ENCODE measurements at regions not wholly inside any gene's neighbourhood (a gene's known extent, or its start where the extent isn't known, plus 50 kb on each side); places are given as distances from the start of the nearest gene placed in this dataset.

DNA sequence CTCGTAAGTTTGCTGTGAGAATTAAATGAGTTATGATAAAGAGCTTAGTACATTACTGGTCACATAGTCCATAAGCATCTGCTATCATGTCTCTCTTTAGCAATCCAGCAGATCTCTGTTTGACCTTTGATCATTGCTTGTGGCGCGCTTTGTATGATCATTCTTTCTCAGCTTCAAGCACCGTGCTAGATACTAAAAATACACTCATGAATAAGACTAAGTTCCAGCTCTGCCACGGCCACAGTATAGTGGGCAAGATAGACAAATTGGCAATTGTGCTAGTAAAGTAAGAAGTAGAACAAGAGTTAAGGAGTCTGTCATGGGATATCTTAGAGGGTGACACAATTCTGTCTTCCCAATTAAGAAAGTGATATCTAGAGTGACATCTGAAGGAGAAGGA lies 75.2 kb upstream of the ADGRF1 start:
- no peak for DNase-seq (ENCODE audit: low spot score)

DNA sequence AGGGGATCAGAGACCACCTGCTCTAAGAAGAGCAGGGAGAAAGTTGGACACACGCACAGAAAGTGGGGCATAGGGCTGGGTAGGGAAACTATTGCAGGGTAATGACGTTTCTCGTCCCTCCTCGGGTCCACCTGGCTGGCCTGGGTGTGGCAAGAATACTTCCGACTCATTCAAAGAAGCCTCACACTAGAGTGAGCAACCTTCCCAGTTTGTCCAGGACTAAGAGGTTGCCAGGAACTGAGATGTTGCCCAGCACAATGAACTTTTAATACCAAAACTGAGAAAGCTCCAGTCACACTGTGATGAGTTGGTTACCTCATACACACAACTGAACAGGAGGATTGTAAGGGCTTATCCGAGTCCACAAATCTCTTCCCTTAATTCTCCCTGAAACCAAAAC lies 74.5 kb upstream of the ADGRF1 start:
- no peak for DNase-seq (ENCODE audit: low spot score)

DNA sequence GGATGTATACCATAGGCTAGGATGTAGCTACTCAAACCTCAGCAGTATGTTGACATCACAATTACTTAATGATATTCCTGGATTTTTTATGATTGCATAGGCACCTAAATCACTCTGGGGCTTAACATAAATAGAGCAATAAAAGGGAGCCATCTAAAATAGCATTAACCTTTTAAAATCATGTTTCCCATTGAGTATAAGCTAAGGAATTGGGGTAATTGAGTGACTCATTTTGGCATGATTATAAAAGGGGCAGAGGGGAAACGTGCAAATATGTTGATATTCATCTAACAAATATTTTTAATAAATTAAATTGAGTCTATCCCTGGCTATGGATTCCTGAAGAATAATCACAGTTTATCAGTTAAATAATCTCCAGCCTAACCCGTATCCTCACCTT lies 74.0 kb upstream of the ADGRF1 start:
- no peak for DNase-seq (ENCODE audit: low spot score)

DNA sequence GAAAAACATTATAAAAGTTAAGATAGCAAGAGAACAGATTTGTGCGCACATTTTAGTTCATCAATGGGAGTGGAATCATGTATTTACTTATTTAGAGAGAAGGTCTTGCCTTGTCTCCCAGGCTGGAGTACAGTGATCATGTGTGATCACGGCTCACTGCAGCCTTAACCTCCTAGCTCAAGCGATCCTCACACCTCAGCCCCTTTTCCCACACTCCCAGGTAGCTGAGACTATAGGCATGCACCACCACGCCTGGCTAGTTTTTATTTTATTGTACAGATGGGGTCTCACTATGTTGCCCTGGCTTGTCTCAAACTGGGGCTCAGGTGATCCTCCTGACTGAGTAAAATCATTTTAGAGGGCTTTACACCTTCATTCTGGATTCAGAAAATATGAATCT lies 72.3 kb upstream of the ADGRF1 start:
- DNase-seq (ENCODE audit: low spot score): no peak

DNA sequence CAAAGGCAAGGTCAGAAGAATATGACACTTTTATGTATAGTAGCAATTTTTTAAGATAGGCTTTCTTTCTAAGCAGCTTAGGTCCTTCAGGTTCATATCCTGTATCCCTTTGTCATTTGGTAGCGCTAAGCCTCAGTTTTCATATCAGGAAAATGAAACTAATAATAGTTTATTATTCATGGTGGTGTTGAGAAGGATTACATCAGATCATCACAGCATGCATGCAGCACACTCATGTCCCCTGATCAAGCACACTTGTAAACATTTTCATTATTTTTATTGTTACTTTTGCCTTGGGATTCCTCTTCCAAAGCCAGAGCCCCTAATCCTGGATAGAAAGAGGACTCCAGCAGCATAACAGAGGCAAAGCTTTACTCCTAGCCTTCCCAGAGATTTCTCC lies 70.2 kb upstream of the ADGRF1 start:
- no peak for DNase-seq (ENCODE audit: low spot score)

DNA sequence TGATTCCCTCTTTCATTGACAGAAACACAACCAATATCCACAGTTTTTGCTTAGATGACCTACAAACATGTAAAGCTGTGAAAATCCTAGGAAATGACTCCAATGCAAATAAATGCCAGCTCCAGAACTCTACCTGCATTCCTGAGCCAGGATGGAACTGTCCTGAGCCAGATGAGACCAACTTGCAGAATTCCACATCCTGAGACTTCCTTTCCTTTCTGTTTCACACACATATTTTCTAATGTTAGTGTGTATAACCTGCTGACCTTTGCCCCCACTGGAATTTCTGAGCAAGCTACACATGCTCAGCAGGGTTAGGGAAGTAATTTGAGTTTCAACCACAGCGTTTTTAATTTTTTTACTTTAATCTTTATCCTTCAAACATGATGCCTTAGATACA lies 69.6 kb upstream of the ADGRF1 start:
- no peak for DNase-seq (ENCODE audit: low spot score)

DNA sequence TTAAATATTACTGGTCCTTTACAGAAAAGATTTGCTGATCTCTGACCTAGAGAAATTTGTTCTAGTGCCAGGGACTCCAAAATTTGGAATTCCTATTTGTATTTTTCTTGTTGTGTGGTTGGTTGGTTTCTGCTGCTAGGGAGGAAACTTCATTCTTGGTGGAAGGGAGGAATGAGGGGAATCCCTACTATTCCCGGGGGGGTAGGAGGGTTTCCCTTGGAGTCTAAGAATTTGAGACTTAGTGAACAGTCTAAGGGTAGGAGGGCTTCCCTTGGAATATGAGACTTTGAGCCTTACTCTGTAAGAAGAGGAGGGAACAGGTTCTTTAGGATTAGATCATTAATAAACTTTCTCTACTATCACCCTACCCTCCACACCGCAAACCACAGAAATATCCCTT lies 67.1 kb upstream of the ADGRF1 start:
- no peak for DNase-seq (ENCODE audit: low spot score)

DNA sequence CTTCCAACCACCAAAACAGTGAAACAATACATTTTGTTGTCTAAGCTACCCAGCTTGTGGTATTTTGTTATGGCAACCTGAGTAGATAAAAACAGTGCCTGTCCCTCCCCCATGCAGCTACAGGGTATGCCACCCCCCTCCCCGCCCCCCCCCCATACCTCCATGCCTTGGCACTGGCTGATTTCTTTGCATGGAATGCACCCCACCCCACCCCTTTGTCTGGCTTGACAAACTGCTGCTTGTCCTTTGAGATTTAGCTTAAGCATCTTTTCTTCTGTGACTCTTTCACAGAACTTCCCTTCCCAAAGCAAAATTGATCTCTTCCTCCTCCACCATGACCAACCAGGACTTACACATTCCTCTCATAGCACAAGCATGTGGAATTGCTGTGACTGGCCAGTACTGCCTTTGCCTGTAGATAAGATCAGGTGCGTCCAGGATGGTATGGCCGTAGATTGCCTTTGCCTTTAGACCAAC lies 64.6 kb upstream of the ADGRF1 start:
- DNase-seq (ENCODE audit: low spot score): no peak

DNA sequence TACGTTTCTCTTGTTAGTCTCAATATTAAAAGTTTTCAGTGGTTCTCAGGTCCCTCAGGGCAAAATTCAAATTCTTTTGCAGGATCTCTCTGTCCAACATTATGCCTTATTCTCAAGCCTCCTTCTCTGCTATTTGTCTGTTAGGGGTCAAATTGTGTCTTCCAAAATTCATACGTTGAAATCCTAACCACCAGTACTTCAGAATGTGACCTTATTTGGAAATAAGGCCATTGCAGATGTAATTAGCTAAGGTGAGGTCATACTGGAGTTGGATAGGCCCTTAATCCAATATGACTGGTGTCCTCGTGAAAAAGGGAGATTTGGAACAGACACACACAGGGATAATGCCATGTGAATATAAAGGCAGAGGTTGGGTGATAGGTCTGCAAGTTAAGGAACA lies 64.1 kb upstream of the ADGRF1 start:
- DNase-seq (ENCODE audit: low spot score): no peak

DNA sequence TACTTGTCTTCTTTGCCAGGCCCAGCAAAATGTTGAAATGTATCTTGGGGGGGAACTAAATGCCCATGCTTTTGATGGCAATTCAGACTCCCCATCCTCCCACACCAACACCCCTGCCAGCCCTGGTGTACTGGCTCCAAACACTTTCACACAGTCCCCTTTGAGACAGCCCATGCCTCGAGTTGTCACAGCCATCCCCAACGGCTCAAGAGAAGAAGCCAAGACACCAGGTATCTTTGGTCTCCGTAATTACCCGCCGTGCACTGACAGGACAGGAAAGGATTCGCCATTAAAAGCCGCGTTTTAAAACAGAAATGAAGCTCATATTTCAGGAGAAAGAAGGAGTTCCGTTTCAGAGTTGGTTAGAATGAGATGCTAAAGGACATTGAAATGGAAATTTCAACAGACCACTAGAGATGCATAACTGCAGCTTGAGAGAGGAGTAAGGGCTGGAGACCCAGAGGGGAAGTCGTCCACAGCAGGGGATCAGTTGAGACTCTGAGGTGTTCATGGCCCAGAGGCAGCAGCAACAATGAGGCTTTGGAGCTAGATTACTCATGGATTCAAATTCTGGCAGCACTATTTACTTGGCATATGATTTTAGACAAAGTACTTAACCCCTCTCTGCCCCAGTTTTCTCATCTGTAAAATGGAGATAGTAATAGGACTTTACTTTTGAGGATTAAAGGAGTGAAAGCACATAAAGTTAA lies 63.5 kb upstream of the ADGRF1 start:
- DNase-seq (ENCODE audit: low spot score): no peak

DNA sequence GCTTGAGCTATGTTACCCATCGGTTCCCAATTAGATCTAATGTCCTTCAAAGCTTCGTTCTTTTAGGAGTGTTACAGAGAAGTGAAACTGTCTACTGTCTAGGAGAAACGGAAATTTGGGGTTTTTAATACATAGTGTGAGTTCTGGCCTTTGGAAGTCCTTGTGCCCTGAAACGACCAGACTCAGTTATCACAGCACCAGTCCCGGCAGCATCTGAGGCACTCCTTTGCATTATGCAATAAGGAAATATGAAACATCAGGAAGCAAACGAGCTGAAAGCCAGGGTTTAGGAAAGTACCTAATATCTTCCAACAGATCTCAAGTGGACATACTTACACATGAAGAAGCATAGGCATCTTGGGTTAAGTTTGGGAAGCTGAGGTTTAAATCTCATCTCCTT lies 61.8 kb upstream of the ADGRF1 start:
- peak; percentile 63 for DNase-seq (ENCODE audit: low spot score)

DNA sequence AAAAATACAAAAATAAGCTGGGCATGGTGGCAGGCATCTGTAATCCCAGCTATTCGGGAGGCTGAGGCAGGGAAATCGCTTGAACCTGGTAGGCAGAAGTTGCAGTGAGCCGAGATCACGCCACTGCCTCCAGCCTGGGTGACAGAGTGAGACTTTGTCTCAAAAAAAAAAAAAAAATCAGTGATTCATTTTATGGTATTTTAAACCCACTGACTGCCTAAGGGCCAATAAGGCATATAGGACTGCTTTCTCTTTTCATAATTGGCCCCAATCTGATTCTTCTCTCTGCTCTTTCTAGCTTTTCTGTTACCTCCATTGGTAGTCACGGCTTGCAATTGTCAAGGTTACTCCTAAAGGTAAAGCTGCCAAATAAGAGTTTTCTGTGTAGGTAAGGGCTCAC lies 60.2 kb upstream of the ADGRF1 start:
- DNase-seq (ENCODE audit: low spot score): no peak

DNA sequence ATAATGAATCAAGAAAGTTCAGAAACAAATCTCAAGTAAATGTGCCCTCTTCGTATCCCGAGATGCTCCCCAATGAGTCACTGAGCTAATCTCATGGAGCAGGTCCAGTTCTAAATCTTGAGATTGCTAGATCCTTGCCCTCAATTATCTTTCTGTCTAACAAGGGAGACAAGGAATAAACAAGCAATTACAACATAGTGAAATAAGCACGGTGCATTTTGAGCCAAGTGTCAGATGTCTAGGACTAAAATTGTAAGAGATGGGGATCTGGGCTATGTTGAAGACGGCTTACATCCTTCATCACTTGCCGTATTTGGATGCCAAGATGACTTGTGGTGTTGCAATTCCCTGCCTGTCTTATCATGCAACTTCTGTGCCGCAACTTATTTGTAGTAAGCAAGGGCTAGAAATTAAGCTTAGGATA lies 56.5 kb upstream of the ADGRF1 start:
- DNase-seq (ENCODE audit: low spot score): peak; percentile 97

DNA sequence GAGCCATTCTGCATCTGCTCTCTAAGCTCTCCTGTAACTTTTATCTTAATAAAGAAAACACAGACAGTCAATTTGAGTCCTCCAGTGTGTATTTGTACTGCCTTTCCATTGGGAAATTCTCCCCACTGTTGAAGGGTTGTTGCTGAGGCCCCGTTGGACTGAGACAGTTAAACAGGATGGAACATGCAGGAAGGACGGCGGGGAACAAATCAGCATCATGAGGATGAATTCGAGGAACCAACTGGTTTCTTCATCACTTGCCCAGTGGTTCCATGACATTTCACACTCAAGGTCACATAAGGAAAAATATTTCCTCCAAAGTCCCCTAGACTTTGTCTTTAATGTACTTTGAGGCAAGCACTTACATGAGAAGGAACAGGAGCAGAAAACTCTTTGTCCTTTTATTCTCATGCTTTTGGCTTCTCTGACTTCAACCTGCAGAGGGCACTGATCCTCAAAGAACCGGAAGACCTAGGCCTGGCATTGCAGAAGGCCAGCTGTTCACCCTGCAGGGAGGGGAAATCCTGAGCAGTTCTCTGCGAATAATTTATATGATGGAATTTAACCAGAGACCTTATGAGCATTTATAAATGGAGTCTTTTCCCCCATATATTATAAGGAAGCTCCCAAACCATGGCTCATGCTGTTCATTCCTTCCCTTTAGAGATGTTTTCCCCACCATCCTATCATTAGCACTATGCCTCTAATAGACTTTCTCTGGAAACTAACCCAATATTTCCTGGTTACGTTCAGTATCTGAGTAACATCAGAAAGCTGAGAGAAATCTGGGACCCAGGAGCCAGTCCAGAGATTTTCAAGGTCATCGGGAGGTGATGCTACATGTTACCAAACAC lies 55.2 kb upstream of the ADGRF1 start:
- peak; percentile 90 for DNase-seq (ENCODE audit: low spot score)

DNA sequence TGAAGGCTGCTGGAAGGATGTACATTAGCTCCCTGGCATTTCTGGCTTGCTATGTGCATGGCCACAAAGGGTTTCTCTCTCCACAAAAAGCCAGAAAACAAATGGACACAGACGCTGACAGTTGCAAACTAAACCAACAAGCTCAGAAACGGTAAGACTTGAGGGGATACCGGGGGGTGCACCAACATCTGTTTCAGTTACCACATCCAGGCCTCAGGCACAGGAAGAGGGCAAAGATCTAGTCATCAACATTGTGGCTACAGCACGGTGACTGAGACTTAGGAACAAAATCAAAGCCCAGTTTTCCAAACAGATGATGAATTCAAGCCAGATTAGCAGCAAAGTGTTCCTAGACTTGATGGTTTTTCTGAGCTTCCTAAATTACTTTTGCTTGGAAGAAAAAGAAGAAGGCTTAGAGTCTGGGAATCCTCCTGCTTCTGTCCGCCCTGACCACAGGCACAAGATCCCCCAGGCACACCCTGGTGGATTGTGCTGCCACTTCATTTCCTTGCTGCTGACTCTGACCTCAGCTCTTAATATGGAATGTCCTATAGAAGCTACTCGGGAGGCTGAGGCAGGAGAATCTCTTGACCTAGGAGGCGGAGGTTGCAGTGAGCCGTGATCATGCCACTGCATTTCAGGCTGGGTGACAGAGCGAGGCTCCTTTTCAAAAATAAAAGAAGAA lies 54.2 kb upstream of the ADGRF1 start:
- DNase-seq (ENCODE audit: low spot score): no peak

DNA sequence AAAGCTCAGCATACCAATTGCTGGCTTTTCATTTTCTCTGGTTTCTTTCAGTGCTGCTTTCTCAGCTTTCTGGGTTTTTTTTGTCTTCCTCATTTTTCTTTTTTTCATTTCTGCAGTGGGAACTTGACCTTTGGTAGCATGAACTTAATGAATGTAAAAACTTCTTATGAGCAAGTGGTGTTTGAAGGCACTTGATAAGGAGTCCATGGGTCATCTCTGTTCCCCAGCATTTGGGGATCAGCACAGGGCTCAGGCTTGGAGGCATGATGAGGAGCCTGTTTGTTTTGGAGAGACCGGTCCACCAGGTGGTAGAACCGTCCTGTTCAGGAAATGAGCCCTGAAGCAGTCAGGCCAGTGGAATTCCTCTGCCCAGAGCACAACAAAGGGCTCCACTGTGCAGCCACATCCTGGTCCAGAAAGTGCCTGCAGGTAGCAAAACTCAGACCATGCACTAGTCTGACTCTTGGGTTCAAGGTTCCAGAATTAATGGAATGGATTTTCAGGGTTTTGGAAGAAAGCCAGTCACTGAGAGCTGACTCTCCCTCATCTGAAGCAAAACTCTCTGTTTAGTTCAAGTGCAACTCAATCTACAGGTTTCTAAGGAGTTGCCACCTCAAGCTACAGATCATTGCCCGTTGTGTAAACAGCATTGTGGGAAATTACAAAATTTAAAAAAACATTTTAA lies 52.3 kb upstream of the ADGRF1 start:
- DNase-seq (ENCODE audit: low spot score): no peak

DNA sequence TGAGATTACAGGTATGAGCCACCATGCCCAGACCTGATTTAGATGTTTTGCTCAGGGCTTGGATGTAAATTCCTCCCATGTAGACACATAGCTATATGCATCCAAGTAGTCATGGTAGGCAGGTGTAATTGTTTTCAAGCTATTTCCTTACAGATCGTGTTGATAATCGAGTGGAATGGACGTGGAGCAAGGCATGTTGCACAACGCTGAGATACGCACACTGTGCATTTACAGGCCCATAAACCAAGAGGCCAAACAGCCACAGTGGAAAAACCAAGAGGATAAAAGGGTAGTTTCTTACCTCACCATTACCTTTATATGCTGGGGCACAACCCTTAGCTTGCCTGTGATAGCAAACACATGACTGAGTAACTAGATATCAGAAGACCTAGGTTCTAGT lies 51.0 kb upstream of the ADGRF1 start:
- DNase-seq (ENCODE audit: low spot score): no peak

DNA sequence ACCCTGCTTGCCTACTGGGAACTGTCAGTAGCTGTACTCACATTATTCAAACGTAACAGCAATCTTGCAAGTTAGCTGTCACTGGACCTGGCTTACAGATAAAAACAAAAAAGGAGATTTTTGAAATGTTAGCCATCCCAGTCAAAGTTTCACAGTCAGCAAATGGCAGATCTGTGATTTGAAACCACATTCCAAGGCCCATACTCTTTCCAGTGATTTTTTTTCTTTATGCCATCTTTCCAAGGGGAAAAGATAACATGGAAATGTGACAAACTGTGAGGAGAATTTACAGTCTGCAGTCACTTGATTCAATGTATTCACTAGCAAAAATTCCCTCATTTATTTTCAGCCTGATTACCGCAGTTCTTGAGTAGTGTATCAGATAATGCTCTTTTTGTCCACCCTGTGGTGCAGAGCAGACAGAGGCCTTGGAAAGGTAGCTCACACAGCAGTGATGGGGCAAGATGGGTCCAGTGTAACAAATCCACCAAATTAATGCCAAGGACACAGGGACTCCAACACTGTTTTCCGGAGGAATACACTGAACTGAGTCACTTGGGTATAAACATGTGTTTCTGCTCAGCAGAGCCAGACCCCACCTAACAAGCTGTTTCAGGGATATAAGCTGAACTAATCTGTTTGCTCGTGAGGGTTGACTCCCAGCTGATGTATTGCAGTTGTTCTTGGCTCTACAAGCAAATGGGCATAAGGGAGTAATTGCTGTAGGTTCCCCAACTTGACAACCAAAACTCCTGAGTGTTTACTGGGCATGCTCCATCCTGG lies 49.9 kb upstream of the ADGRF1 start:
- peak; percentile 67 for DNase-seq (ENCODE audit: low spot score)

Data from umbilical cord (tissue), 1 donor.